T-cell (primary cell): ENCODE measurements at regions not wholly inside any gene's neighbourhood (a gene's known extent, or its start where the extent isn't known, plus 50 kb on each side); places are given as distances from the start of the nearest gene placed in this dataset.

Experiments used
- ATAC-seq, 4 experiments: fragments of 200-7000 bp in 3 of 4; fragments of 150-1000 bp in 1 of 4; cut with Tn5 transposase; replicated peaks in 1 of 4; 1 replicate in 3 of 4; 2 replicates in 1 of 4; pipeline ENCODE4 v1.10.0; 2021; ENCODE audit warnings: moderate library complexity in 3 of 4, mild to moderate bottlenecking in 2 of 4, moderate number of reproducible peaks in 1 of 4
- CTCF ChIA-PET, 2 donors: fragments of 300-600 bp; sonication (Branson Sonifier 250); formaldehyde crosslinking; loops; one replicate each; lab custom pipeline; 2022; ENCODE audit warnings: antibody characterized with exemption in 2 of 2; lab: Charles Lee
- POLR2A ChIA-PET, 2 donors: fragments of 300-600 bp; sonication (Branson Sonifier 250); formaldehyde crosslinking; loops; one replicate each; lab custom pipeline; 2022; ENCODE audit warnings: antibody characterized with exemption in 2 of 2; lab: Charles Lee
- DNase-seq, 35 experiments: peaks; one replicate each; pipeline versions ENCODE4 v3.0.0 to v3.0.0-alpha.2; 2013 to 2023
- H3K27ac ChIP-seq: one replicate; pipeline ENCODE4 v1.5.1; 2013; ENCODE audit warnings: low read length
- H3K27me3 ChIP-seq, 2 experiments: replicated peaks in 1 of 2; 1 replicate in 1 of 2; 2 replicates in 1 of 2; pipeline versions ENCODE4 v1.6.1 to v1.7.0; 2013; ENCODE audit warnings: low read length in 1 of 2, mixed read lengths in 1 of 2; ENCODE audit not compliant: control insufficient read depth in 2 of 2, insufficient read depth in 2 of 2; ENCODE audit errors: extremely low read depth in 1 of 2
- H3K36me3 ChIP-seq, 2 donors: 1 replicate in 1 of 2; 2 replicates in 1 of 2; pipeline versions ENCODE4 v1.6.1 to v1.7.0; 2013; ENCODE audit warnings: low read length in 1 of 2; ENCODE audit not compliant: control insufficient read depth in 2 of 2, insufficient read depth in 1 of 2; ENCODE audit errors: extremely low read depth in 1 of 2
- H3K4me1 ChIP-seq, 2 experiments: 1 replicate in 1 of 2; 2 replicates in 1 of 2; pipeline versions ENCODE4 v1.6.1 to v1.7.0; 2013; ENCODE audit warnings: low read length in 2 of 2, mixed read lengths in 1 of 2; ENCODE audit not compliant: insufficient read depth in 2 of 2, control insufficient read depth in 1 of 2; ENCODE audit errors: extremely low read depth in 1 of 2
- H3K4me3 ChIP-seq, 2 donors: 1 replicate in 1 of 2; 2 replicates in 1 of 2; pipeline versions ENCODE4 v1.5.1 to v1.7.0; 2013; ENCODE audit warnings: mild to moderate bottlenecking in 2 of 2, low read length in 1 of 2, moderate library complexity in 1 of 2; ENCODE audit not compliant: control insufficient read depth in 1 of 2; ENCODE audit errors: extremely low read depth in 1 of 2
- H3K9me3 ChIP-seq: 2 replicates; pipeline ENCODE4 v1.7.0; 2013
- H3K27ac Mint-ChIP-seq, 2 donors: one replicate each; pipeline ENCODE4 v1.8.0; 2020 to 2021; ENCODE audit warnings: mild to moderate bottlenecking in 2 of 2, mixed read lengths in 2 of 2
- H3K27me3 Mint-ChIP-seq, 2 donors: one replicate each; pipeline ENCODE4 v1.8.0; 2021 to 2022; ENCODE audit warnings: mixed read lengths in 2 of 2
- H3K36me3 Mint-ChIP-seq: one replicate; pipeline ENCODE4 v1.8.0; 2021; ENCODE audit warnings: mixed read lengths
- H3K4me1 Mint-ChIP-seq, 3 donors: one replicate each; pipeline ENCODE4 v1.8.0; 2020 to 2022; ENCODE audit warnings: mixed read lengths in 3 of 3, mild to moderate bottlenecking in 1 of 3
- H3K4me3 Mint-ChIP-seq, 3 donors: one replicate each; pipeline ENCODE4 v1.8.0; 2020 to 2022; ENCODE audit warnings: mild to moderate bottlenecking in 3 of 3, mixed read lengths in 3 of 3, moderate library complexity in 3 of 3
- H3K9me3 Mint-ChIP-seq, 3 donors: one replicate each; pipeline ENCODE4 v1.8.0; 2020 to 2022; ENCODE audit warnings: mixed read lengths in 3 of 3
- WGBS: methylation state at CpG from one replicate; pipeline ENCODE4 v1.1.5; 2013; ENCODE audit warnings: missing lambda C conversion rate; ENCODE audit not compliant: insufficient coverage; 5-methylcytosine and 5-hydroxymethylcytosine counted together

GRCh38 chr3:55180161-55180560 lies 252.3 kb upstream of the LRTM1 start:
- ATAC-seq: no peak
- no peak overlapping the region for H3K4me3 ChIP-seq
- H3K4me3 Mint-ChIP-seq: no peak overlapping the region
- no peaks in the 10 kb centered on the region for H3K27me3 Mint-ChIP-seq
- WGBS: 100% methylated on average over 2 of the region's 3 CpGs
- no peaks in the 10 kb centered on the region for H3K4me1 Mint-ChIP-seq
- no peaks in the 10 kb centered on the region for H3K36me3 ChIP-seq
- H3K36me3 Mint-ChIP-seq: no peaks in the 10 kb centered on the region
- no peak for DNase-seq
- H3K27ac Mint-ChIP-seq: no peak overlapping the region
- CTCF ChIA-PET: no interaction called here
- H3K9me3 Mint-ChIP-seq: no peaks in the 10 kb centered on the region
- no peaks in the 10 kb centered on the region for H3K4me1 ChIP-seq
- H3K27ac ChIP-seq: no peak overlapping the region
- H3K9me3 ChIP-seq: no peaks in the 10 kb centered on the region
- POLR2A ChIA-PET: no interaction called here
- no peaks in the 10 kb centered on the region for H3K27me3 ChIP-seq

GRCh38 chr3:55178336-55178735 lies 250.5 kb upstream of the LRTM1 start:
- Mint-ChIP-seq H3K4me1 (no peaks in the 10 kb centered on the region), H3K4me3 (no peak overlapping the region), H3K27me3 (no peaks in the 10 kb centered on the region), H3K36me3 (no peaks in the 10 kb centered on the region), H3K27ac (no peak overlapping the region), H3K9me3 (no peaks in the 10 kb centered on the region)
- DNase-seq: no peak
- no peak for ATAC-seq
- no peaks in the 10 kb centered on the region for H3K9me3 ChIP-seq
- H3K4me3 ChIP-seq: no peak overlapping the region
- ChIA-PET CTCF (no interaction called here), POLR2A (no interaction called here)
- no peaks in the 10 kb centered on the region for H3K4me1 ChIP-seq
- H3K27ac ChIP-seq: no peak overlapping the region
- no peaks in the 10 kb centered on the region for H3K27me3 ChIP-seq
- no peaks in the 10 kb centered on the region for H3K36me3 ChIP-seq
- WGBS: no CpG with 5 or more reads among the region's 3 CpGs

- no peaks in the 10 kb centered on the region for H3K36me3 ChIP-seq
- no peaks in the 10 kb centered on the region for H3K4me1 Mint-ChIP-seq
- H3K27me3 Mint-ChIP-seq: no peaks in the 10 kb centered on the region
- no CpG with 5 or more reads among the region's 6 CpGs for whole genome bisulfite sequencing
- H3K27me3 ChIP-seq: no peaks in the 10 kb centered on the region
- ATAC-seq (no peak), DNase-seq (no peak)
- H3K27ac ChIP-seq: no peak overlapping the region
- H3K9me3 Mint-ChIP-seq: no peaks in the 10 kb centered on the region
- ChIA-PET CTCF (no interaction called here), POLR2A (no interaction called here)
- no peak overlapping the region for H3K27ac Mint-ChIP-seq
- H3K4me3 Mint-ChIP-seq: no peak overlapping the region
- no peaks in the 10 kb centered on the region for H3K36me3 Mint-ChIP-seq
- no peak overlapping the region for H3K4me3 ChIP-seq
- no peaks in the 10 kb centered on the region for H3K4me1 ChIP-seq
- no peaks in the 10 kb centered on the region for H3K9me3 ChIP-seq
Measured at GRCh38 chr3:55177749-55178148, 249.9 kb upstream of the LRTM1 start.

- Mint-ChIP-seq H3K27ac (no peak overlapping the region), H3K9me3 (no peaks in the 10 kb centered on the region), H3K36me3 (no peaks in the 10 kb centered on the region), H3K4me1 (no peaks in the 10 kb centered on the region), H3K27me3 (no peaks in the 10 kb centered on the region), H3K4me3 (no peak overlapping the region)
- 82% methylated on average over 2 of the region's 2 CpGs for WGBS
- no peaks in the 10 kb centered on the region for H3K9me3 ChIP-seq
- H3K4me1 ChIP-seq: no peaks in the 10 kb centered on the region
- H3K4me3 ChIP-seq: no peak overlapping the region
- H3K27me3 ChIP-seq: no peaks in the 10 kb centered on the region
- ChIA-PET POLR2A (no interaction called here), CTCF (no interaction called here)
- H3K36me3 ChIP-seq: no peaks in the 10 kb centered on the region
- DNase-seq: no peak
- no peak overlapping the region for H3K27ac ChIP-seq
- ATAC-seq: no peak
Measured at GRCh38 chr3:55175423-55175822, 247.6 kb upstream of the LRTM1 start.

GRCh38 chr3:55174747-55175146 lies 246.9 kb upstream of the LRTM1 start:
- CTCF ChIA-PET: no interaction called here
- no peaks in the 10 kb centered on the region for H3K9me3 ChIP-seq
- WGBS: 77% methylated on average over 2 of the region's 4 CpGs

GRCh38 chr3:55173504-55173903 lies 245.6 kb upstream of the LRTM1 start:
- Histone ChIP-seq H3K27ac (no peak overlapping the region), H3K4me3 (no peak overlapping the region), H3K27me3 (no peaks in the 10 kb centered on the region), H3K4me1 (no peaks in the 10 kb centered on the region), H3K36me3 (no peaks in the 10 kb centered on the region), H3K9me3 (no peaks in the 10 kb centered on the region)
- no peak for DNase-seq
- H3K36me3 Mint-ChIP-seq: no peaks in the 10 kb centered on the region
- peaks cover 0 to 2% (median 0%) of the 10 kb centered on the region in 3 donors for H3K9me3 Mint-ChIP-seq
- no peaks in the 10 kb centered on the region for H3K4me1 Mint-ChIP-seq
- ChIA-PET CTCF (no interaction called here), POLR2A (no interaction called here)
- H3K27ac Mint-ChIP-seq: no peak overlapping the region
- no peak overlapping the region for H3K4me3 Mint-ChIP-seq
- WGBS: no CpG with 5 or more reads among the region's 1 CpG
- no peak for ATAC-seq
- no peaks in the 10 kb centered on the region for H3K27me3 Mint-ChIP-seq

More at GRCh38 chr3:55174747-55175146, 246.9 kb upstream of the LRTM1 start:
- ATAC-seq (no peak), DNase-seq (no peak)
- Histone ChIP-seq H3K36me3 (no peaks in the 10 kb centered on the region), H3K4me3 (no peak overlapping the region), H3K27ac (no peak overlapping the region), H3K4me1 (no peaks in the 10 kb centered on the region), H3K27me3 (no peaks in the 10 kb centered on the region)
- Mint-ChIP-seq H3K27ac (no peak overlapping the region), H3K4me3 (no peak overlapping the region), H3K4me1 (no peaks in the 10 kb centered on the region), H3K9me3 (peaks cover 0 to 2% (median 0%) of the 10 kb centered on the region in 3 donors), H3K36me3 (no peaks in the 10 kb centered on the region), H3K27me3 (no peaks in the 10 kb centered on the region)
- POLR2A ChIA-PET: no interaction called here

GRCh38 chr3:55172913-55173312 lies 245.1 kb upstream of the LRTM1 start:
- no peaks in the 10 kb centered on the region for H3K27me3 Mint-ChIP-seq
- no peaks in the 10 kb centered on the region for H3K4me1 Mint-ChIP-seq
- Histone ChIP-seq H3K9me3 (no peaks in the 10 kb centered on the region), H3K4me1 (no peaks in the 10 kb centered on the region), H3K36me3 (no peaks in the 10 kb centered on the region), H3K27ac (no peak overlapping the region), H3K27me3 (no peaks in the 10 kb centered on the region), H3K4me3 (no peak overlapping the region)
- WGBS: 100% methylated on average over 2 of the region's 4 CpGs
- POLR2A ChIA-PET: no interaction called here
- H3K4me3 Mint-ChIP-seq: no peak overlapping the region
- no peaks in the 10 kb centered on the region for H3K36me3 Mint-ChIP-seq
- CTCF ChIA-PET: no interaction called here
- no peak overlapping the region for H3K27ac Mint-ChIP-seq
- ATAC-seq (no peak), DNase-seq (no peak)
- H3K9me3 Mint-ChIP-seq: peaks cover 0 to 2% (median 0%) of the 10 kb centered on the region in 3 donors
